ENCODE measurements at regions not wholly inside any gene's neighbourhood (a gene's known extent, or its start where the extent isn't known, plus 50 kb on each side); places are given as distances from the start of the nearest gene placed in this dataset.

- H3K4me1 ChIP-seq (ENCODE audit: insufficient read depth), result peaks cover 4% of the 10 kb centered on the region
- no peak overlapping the region for H3K4me3 ChIP-seq (ENCODE audit: low read depth, low read length)
- no peaks in the 10 kb centered on the region for H3K36me3 ChIP-seq (ENCODE audit: insufficient read depth)
- H3K27ac ChIP-seq (ENCODE audit: low read depth), result no peak overlapping the region
- DNase-seq (ENCODE audit: extremely low spot score), result no peak
- 27% methylated on average over 3 of the region's 3 CpGs for WGBS
Measured at GRCh38 chr18:78641689-78642231, 337.9 kb upstream of the SALL3 start.

DNA sequence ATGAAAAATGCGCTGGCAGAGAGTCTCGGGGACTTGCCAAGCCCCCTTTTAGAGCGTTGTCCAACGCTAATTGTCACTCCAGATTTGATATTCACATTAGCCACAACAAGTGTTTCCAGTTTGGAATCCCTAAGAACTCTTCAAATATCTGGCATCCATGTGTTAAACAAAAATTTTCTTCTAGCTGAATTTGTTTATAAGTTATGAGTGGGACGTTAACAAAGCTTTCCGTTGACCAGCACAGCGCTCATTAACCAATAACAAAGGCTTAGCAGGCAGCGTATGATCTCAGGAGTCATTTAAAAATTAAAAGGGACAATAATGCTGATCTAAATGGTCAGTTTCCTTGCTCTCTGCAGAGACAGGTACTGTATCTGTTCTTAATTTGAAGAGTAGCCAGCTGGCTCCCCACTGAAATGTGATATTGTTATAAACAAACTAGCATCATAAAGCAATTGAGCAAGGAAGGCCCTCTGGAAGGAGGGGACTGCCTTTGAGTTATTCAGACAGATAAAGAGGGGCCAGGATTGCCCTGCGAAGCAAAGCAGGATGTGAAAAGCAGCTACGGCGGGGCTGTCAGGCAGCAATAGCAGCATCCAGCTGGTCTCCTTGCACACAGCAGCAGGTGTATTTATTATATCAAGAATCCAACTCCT lies 337.2 kb upstream of the SALL3 start:
- H3K27ac ChIP-seq (ENCODE audit: low read depth), result no peak overlapping the region
- H3K36me3 ChIP-seq (ENCODE audit: insufficient read depth), result no peaks in the 10 kb centered on the region
- DNase-seq (ENCODE audit: extremely low spot score), result no peak
- H3K4me3 ChIP-seq (ENCODE audit: low read depth, low read length), result no peak overlapping the region
- peaks cover 4% of the 10 kb centered on the region for H3K4me1 ChIP-seq (ENCODE audit: insufficient read depth)
- 22% methylated on average over 11 of the region's 11 CpGs for whole genome bisulfite sequencing

DNA sequence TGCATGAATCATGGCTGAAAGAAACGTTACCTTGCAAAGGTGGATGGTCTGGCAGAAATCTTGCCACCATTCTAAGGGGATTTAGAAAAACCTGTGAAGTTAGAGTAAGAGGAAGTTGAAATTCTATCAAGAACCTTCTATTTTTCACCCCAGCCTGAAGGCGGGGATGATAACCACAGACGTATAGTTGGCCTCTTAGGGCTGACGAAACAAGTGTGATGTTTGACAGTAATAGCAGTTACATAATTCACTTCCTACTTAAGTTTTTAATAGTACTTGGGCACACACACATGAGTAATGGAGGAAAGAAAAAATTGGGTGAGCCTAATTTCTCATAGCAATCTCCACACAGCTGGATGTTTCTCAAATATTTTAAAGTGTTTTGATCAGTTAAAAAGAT lies 336.6 kb upstream of the SALL3 start:
- no peak overlapping the region for H3K4me3 ChIP-seq (ENCODE audit: low read depth, low read length)
- DNase-seq (ENCODE audit: extremely low spot score), result no peak

GRCh38 chr18:78643981-78644380 lies 335.6 kb upstream of the SALL3 start:
- H3K36me3 ChIP-seq (ENCODE audit: insufficient read depth), result no peaks in the 10 kb centered on the region
- DNase-seq (ENCODE audit: extremely low spot score), result no peak
- H3K27ac ChIP-seq (ENCODE audit: low read depth), result no peak overlapping the region
- WGBS, result 94% methylated on average over 14 of the region's 14 CpGs
- no peak overlapping the region for H3K4me3 ChIP-seq (ENCODE audit: low read depth, low read length)
- no peaks in the 10 kb centered on the region for H3K4me1 ChIP-seq (ENCODE audit: insufficient read depth)

More for the DNA sequence above, 336.6 kb upstream of the SALL3 start:
- peaks cover 3% of the 10 kb centered on the region for H3K4me1 ChIP-seq (ENCODE audit: insufficient read depth)
- WGBS, result 30% methylated on average over 4 of the region's 4 CpGs
- no peaks in the 10 kb centered on the region for H3K36me3 ChIP-seq (ENCODE audit: insufficient read depth)
- no peak overlapping the region for H3K27ac ChIP-seq (ENCODE audit: low read depth)

GRCh38 chr18:78645216-78645615 lies 334.4 kb upstream of the SALL3 start:
- no peak overlapping the region for H3K4me3 ChIP-seq (ENCODE audit: low read depth, low read length)
- H3K4me1 ChIP-seq (ENCODE audit: insufficient read depth), result no peaks in the 10 kb centered on the region
- no peaks in the 10 kb centered on the region for H3K36me3 ChIP-seq (ENCODE audit: insufficient read depth)
- no peak for DNase-seq (ENCODE audit: extremely low spot score)
- WGBS, result 95% methylated on average over 20 of the region's 20 CpGs
- H3K27ac ChIP-seq (ENCODE audit: low read depth), result no peak overlapping the region

DNA sequence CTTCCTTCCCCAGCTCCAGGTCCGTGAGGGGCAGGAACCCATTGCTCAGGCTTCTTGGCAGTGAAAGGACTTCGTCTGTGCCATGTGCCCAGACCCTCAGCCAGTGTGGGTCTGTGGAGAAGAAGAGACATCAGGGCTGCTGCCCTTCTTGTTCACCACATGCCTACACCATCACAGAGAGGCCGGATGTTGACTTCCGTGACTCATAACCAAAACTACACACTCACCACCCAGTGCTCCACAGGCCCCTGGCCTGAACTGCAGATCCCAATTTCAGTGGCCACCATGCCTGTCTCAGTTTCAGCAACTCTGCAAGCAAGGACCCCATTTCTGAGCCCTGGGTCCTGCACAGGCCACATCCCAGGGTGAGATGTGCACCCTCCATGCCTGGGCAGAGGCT lies 332.6 kb upstream of the SALL3 start:
- no peak overlapping the region for H3K4me3 ChIP-seq (ENCODE audit: low read depth, low read length)
- DNase-seq (ENCODE audit: extremely low spot score), result no peak
- WGBS, result 86% methylated on average over 4 of the region's 4 CpGs
- H3K36me3 ChIP-seq (ENCODE audit: insufficient read depth), result no peaks in the 10 kb centered on the region
- H3K4me1 ChIP-seq (ENCODE audit: insufficient read depth), result no peaks in the 10 kb centered on the region
- H3K27ac ChIP-seq (ENCODE audit: low read depth), result no peak overlapping the region

- H3K27ac ChIP-seq (ENCODE audit: low read depth), result no peak overlapping the region
- no peak for DNase-seq (ENCODE audit: extremely low spot score)
Measured at GRCh38 chr18:78649421-78649820, 330.2 kb upstream of the SALL3 start.

DNA sequence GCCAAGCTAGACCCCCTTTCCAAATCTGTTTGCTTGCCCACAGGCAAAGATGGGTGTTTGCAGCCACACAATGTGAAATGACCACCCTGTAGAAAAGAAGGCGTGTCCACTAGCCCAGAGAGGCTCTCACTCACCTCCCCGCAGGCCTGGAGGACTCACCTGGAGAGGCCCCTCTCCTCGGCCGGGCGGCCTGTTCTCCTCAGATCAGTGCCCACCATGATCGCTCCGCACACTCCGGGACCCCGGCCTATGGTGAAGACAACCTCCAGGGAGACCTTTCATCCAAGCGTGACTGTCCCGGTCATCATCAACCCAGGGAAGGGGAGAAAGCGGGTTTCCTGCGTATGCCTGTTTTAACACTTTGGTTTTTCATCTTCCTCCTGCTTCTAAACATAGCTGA lies 328.7 kb upstream of the SALL3 start:
- Histone ChIP-seq H3K27ac (ENCODE audit: low read depth) (no peak overlapping the region), H3K36me3 (ENCODE audit: insufficient read depth) (no peaks in the 10 kb centered on the region), H3K4me3 (ENCODE audit: low read depth, low read length) (no peak overlapping the region), H3K4me1 (ENCODE audit: insufficient read depth) (no peaks in the 10 kb centered on the region)
- WGBS, result 90% methylated on average over 13 of the region's 13 CpGs
- DNase-seq (ENCODE audit: extremely low spot score), result no peak

More at GRCh38 chr18:78649421-78649820, 330.2 kb upstream of the SALL3 start:
- H3K4me1 ChIP-seq (ENCODE audit: insufficient read depth), result no peaks in the 10 kb centered on the region
- no peak overlapping the region for H3K4me3 ChIP-seq (ENCODE audit: low read depth, low read length)
- H3K36me3 ChIP-seq (ENCODE audit: insufficient read depth), result no peaks in the 10 kb centered on the region
- WGBS, result 87% methylated on average over 10 of the region's 10 CpGs

DNA sequence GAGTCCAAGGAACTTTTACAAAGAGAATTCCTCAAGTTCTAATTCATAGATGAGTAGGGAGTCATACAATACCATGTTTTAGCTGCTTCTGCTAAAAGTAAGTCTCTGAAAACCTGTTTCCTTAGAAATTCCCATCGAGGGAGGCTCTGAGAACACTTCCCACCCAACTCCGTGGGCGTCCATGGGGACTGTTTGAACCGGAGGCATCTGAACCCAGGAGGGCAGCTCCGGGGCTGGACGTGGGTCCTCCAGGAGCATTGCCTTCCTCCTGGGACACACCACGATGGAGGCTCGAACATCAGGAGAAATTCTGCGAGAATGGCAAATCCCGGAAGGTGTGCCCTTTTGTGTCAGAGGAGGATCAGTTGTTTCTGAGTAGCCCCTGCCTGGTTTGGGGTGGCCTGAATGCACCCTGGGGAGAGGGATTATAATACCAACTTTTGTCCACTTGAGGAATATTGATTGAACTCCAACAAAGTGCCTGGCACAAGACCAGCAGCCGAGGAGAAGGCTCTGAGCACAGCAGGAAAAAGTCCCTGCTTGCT lies 327.5 kb upstream of the SALL3 start:
- no peak overlapping the region for H3K4me3 ChIP-seq (ENCODE audit: low read depth, low read length)

GRCh38 chr18:78655921-78656320 lies 323.7 kb upstream of the SALL3 start:
- no peak for DNase-seq (ENCODE audit: extremely low spot score)
- Histone ChIP-seq H3K36me3 (ENCODE audit: insufficient read depth) (no peaks in the 10 kb centered on the region), H3K4me3 (ENCODE audit: low read depth, low read length) (no peak overlapping the region), H3K4me1 (ENCODE audit: insufficient read depth) (no peaks in the 10 kb centered on the region), H3K27ac (ENCODE audit: low read depth) (no peak overlapping the region)
- 94% methylated on average over 8 of the region's 8 CpGs for WGBS

More for the DNA sequence above, 327.5 kb upstream of the SALL3 start:
- 94% methylated on average over 11 of the region's 11 CpGs for WGBS
- Histone ChIP-seq H3K36me3 (ENCODE audit: insufficient read depth) (no peaks in the 10 kb centered on the region), H3K4me1 (ENCODE audit: insufficient read depth) (no peaks in the 10 kb centered on the region), H3K27ac (ENCODE audit: low read depth) (no peak overlapping the region)
- no peak for DNase-seq (ENCODE audit: extremely low spot score)

- Histone ChIP-seq H3K27ac (ENCODE audit: low read depth) (no peak overlapping the region), H3K36me3 (ENCODE audit: insufficient read depth) (no peaks in the 10 kb centered on the region), H3K4me1 (ENCODE audit: insufficient read depth) (no peaks in the 10 kb centered on the region), H3K4me3 (ENCODE audit: low read depth, low read length) (no peak overlapping the region)
- no peak for DNase-seq (ENCODE audit: extremely low spot score)
- 95% methylated on average over 21 of the region's 21 CpGs for WGBS
Measured at GRCh38 chr18:78656346-78656925, 323.2 kb upstream of the SALL3 start.

DNA sequence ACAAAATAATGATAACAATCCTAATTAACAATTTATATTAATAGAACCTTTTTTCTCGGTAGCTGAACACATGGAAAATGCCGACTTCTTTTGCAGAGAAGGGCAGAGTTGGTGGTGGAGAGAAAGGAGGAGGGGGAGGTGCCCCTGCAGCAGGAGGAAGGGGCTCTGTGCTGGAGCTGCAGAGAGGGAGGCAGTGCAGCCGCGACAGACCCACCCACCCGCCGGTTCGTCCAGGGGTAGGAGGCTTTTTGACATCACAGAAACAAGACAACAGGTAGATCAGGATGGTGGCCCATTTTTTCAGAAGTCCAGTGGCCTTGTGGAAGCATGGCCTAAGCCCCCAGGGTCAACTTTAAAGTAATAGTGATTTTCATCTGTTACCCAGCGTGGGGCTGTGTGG lies 321.1 kb upstream of the SALL3 start:
- Histone ChIP-seq H3K36me3 (ENCODE audit: insufficient read depth) (no peaks in the 10 kb centered on the region), H3K4me3 (ENCODE audit: low read depth, low read length) (no peak overlapping the region), H3K4me1 (ENCODE audit: insufficient read depth) (no peaks in the 10 kb centered on the region), H3K27ac (ENCODE audit: low read depth) (no peak overlapping the region)
- no peak for DNase-seq (ENCODE audit: extremely low spot score)
- 80% methylated on average over 8 of the region's 8 CpGs for WGBS

DNA sequence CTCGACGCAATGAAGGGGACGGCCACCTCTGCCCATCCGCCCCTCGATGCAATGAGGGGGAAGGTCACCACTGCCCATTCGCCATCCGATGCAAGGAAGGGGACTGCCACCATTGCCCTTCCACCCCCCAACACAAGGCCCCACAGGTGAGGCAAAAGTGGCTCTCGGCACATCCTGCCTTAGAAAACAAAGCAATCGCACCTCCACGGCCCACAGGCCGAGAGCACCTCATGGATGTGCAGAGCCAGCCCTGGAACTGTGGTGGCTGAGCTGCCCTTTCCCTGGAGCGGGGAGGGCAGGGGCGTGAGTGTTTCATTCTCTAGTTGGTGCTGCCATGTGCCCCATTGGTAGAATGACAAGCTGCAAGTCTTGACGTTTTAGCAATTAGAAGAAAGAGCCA lies 320.6 kb upstream of the SALL3 start:
- DNase-seq (ENCODE audit: extremely low spot score), result no peak
- Histone ChIP-seq H3K4me3 (ENCODE audit: low read depth, low read length) (no peak overlapping the region), H3K4me1 (ENCODE audit: insufficient read depth) (no peaks in the 10 kb centered on the region), H3K27ac (ENCODE audit: low read depth) (no peak overlapping the region), H3K36me3 (ENCODE audit: insufficient read depth) (no peaks in the 10 kb centered on the region)
- WGBS, result 87% methylated on average over 14 of the region's 14 CpGs

GRCh38 chr18:78659748-78660147 lies 319.9 kb upstream of the SALL3 start:
- WGBS, result 31% methylated on average over 16 of the region's 16 CpGs
- Histone ChIP-seq H3K36me3 (ENCODE audit: insufficient read depth) (no peaks in the 10 kb centered on the region), H3K4me1 (ENCODE audit: insufficient read depth) (no peaks in the 10 kb centered on the region), H3K4me3 (ENCODE audit: low read depth, low read length) (no peak overlapping the region), H3K27ac (ENCODE audit: low read depth) (no peak overlapping the region)
- no peak for DNase-seq (ENCODE audit: extremely low spot score)
